Upper lobe of right lung (tissue), 1 donor: ENCODE measurements at regions not wholly inside any gene's neighbourhood (a gene's known extent, or its start where the extent isn't known, plus 50 kb on each side); places are given as distances from the start of the nearest gene placed in this dataset.
"Not testable (repeated sequence)": the region's sequence is repeated elsewhere in the genome, so short reads cannot be mapped to it uniquely, and the experiment has no call there.

Source experiments
- ATAC-seq: fragments of 200-7000 bp; cut with Tn5 transposase; one replicate; pipeline ENCODE4 v1.9.1; 2020; ENCODE audit warnings: mild to moderate bottlenecking, moderate library complexity
- DNase-seq: peaks from one replicate; pipeline ENCODE4 v3.0.0-alpha.2; 2020
- H3K27ac ChIP-seq: fragments of 200-600 bp; one replicate; pipeline ENCODE4 v1.8.0; 2022
- H3K27me3 ChIP-seq: fragments of 200-600 bp; one replicate; pipeline ENCODE4 v1.8.0; 2022; ENCODE audit warnings: mild to moderate bottlenecking
- H3K36me3 ChIP-seq: fragments of 200-600 bp; one replicate; pipeline ENCODE4 v1.8.0; 2022
- H3K4me1 ChIP-seq: fragments of 200-600 bp; one replicate; pipeline ENCODE4 v1.8.0; 2022
- H3K4me3 ChIP-seq: fragments of 200-600 bp; one replicate; pipeline ENCODE4 v1.8.0; 2022; ENCODE audit warnings: mild to moderate bottlenecking
- H3K9me3 ChIP-seq: fragments of 200-600 bp; one replicate; pipeline ENCODE4 v1.8.0; 2022
- intact Hi-C: fragments of 100-400 bp; cut with DNase I; formaldehyde crosslinking; loops from one replicate; pipeline ENCODE4 v1.11.0; 2022
- TF ChIP-seq, protein P1 (sequence below): fragments of 200-600 bp; IDR thresholded peaks from one replicate; pipeline ENCODE4 v1.8.0; 2022; ENCODE audit warnings: antibody characterized with exemption
- donor health status: DM: no; HTN: yes; CAD: no; lungs with severe emphysema.

- TF ChIP-seq, protein P1, sequence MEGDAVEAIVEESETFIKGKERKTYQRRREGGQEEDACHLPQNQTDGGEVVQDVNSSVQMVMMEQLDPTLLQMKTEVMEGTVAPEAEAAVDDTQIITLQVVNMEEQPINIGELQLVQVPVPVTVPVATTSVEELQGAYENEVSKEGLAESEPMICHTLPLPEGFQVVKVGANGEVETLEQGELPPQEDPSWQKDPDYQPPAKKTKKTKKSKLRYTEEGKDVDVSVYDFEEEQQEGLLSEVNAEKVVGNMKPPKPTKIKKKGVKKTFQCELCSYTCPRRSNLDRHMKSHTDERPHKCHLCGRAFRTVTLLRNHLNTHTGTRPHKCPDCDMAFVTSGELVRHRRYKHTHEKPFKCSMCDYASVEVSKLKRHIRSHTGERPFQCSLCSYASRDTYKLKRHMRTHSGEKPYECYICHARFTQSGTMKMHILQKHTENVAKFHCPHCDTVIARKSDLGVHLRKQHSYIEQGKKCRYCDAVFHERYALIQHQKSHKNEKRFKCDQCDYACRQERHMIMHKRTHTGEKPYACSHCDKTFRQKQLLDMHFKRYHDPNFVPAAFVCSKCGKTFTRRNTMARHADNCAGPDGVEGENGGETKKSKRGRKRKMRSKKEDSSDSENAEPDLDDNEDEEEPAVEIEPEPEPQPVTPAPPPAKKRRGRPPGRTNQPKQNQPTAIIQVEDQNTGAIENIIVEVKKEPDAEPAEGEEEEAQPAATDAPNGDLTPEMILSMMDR: no peak
Observed at GRCh38 chr7:136267822-136268221, 290.7 kb upstream of the MTPN start.

GRCh38 chr7:136266457-136266856 is 289.3 kb upstream of the MTPN start:
- no peak overlapping the region for H3K27ac ChIP-seq
- H3K36me3 ChIP-seq: no peaks in the 10 kb centered on the region
- H3K4me1 ChIP-seq: no peaks in the 10 kb centered on the region
- DNase-seq: no peak
- intact Hi-C loops: no loop called here
- no peaks in the 10 kb centered on the region for H3K27me3 ChIP-seq
- no peak for ATAC-seq
- no peak overlapping the region for H3K4me3 ChIP-seq
- TF ChIP-seq, protein P1: no peak
- peaks cover 10% of the 10 kb centered on the region for H3K9me3 ChIP-seq

More at GRCh38 chr7:136267822-136268221, 290.7 kb upstream of the MTPN start:
- H3K36me3 ChIP-seq: no peaks in the 10 kb centered on the region
- peaks cover 10% of the 10 kb centered on the region for H3K9me3 ChIP-seq
- intact Hi-C loops: no loop called here
- H3K4me3 ChIP-seq: no peak overlapping the region
- no peak for DNase-seq
- H3K27me3 ChIP-seq: no peaks in the 10 kb centered on the region
- H3K4me1 ChIP-seq: no peaks in the 10 kb centered on the region
- H3K27ac ChIP-seq: no peak overlapping the region
- ATAC-seq: no peak

- H3K27me3 ChIP-seq, H3K4me3 ChIP-seq, H3K4me1 ChIP-seq, intact Hi-C loops, H3K27ac ChIP-seq, H3K36me3 ChIP-seq, ATAC-seq, DNase-seq: not testable (repeated sequence)
- peaks cover 10% of the 10 kb centered on the region for H3K9me3 ChIP-seq
Observed at GRCh38 chr7:136264304-136264703, 287.1 kb upstream of the MTPN start.

DNA sequence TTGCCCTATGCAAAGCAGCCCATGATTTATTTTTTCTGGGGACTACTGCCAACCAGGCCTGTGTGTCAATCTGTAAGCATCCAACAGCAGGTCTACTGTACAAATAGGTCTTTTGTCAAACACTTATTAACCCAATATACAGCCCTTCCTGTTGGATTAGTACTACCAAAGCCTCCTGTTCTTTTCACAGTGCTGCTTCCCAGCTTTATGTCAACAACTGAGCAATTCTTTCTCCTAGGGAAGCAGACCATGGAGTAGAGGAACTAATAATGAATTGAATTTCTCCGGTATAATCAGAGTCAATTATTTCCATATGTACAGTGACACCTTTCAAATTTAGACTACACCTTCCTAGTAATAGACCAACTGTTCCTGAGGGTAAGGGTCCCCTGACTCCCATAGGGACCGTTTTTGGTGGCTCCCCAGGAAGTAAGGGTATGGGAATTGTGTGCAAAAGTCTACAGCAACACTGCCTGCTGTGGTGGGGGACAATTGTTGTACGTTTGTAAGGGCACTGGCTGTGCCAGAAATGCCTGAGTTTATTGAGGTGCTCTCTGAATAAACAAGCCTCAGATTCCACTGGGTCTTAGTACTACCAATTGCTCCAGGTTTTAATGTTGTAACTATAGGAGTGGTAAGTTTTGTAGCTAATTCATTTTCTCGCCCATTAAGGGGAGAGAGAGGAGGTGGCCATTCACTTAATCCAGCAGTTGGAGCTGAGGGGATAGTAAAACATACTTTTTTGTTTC is 286.1 kb upstream of the MTPN start:
- peaks cover 10% of the 10 kb centered on the region for H3K9me3 ChIP-seq
- intact Hi-C loops, H3K4me3 ChIP-seq, ATAC-seq, H3K27me3 ChIP-seq, H3K4me1 ChIP-seq, H3K36me3 ChIP-seq, DNase-seq, H3K27ac ChIP-seq: not testable (repeated sequence)

- ATAC-seq, H3K27ac ChIP-seq, H3K4me1 ChIP-seq, H3K4me3 ChIP-seq, H3K36me3 ChIP-seq, intact Hi-C loops, DNase-seq, H3K27me3 ChIP-seq: not testable (repeated sequence)
- H3K9me3 ChIP-seq: peaks cover 10% of the 10 kb centered on the region
Observed at GRCh38 chr7:136260591-136260990, 283.4 kb upstream of the MTPN start.

DNA sequence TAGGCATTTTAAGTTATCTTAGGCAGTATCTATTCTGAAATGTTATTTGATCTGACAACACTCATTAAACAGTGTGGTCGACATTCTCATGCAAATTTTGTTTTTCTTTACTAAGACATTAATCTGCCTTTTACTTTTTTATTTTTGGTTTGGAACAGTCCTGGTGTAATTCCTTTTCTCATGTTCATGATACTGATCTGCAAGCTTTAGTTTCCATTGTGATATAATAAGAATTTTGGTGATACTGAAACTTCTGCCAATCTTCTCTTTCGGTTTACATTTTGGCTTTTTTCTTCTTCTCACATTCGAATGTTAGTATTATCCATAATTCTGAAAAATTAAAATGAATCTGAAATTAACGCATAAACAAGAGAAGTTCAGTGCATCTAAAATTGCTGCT is 281.9 kb upstream of the MTPN start:
- Histone ChIP-seq H3K4me1 (no peaks in the 10 kb centered on the region), H3K4me3 (no peak overlapping the region), H3K27me3 (no peaks in the 10 kb centered on the region), H3K36me3 (no peaks in the 10 kb centered on the region), H3K9me3 (no peaks in the 10 kb centered on the region), H3K27ac (no peak overlapping the region)
- intact Hi-C loops: no loop called here
- no peak for ATAC-seq
- no peak for DNase-seq
- TF ChIP-seq, protein P1: no peak

DNA sequence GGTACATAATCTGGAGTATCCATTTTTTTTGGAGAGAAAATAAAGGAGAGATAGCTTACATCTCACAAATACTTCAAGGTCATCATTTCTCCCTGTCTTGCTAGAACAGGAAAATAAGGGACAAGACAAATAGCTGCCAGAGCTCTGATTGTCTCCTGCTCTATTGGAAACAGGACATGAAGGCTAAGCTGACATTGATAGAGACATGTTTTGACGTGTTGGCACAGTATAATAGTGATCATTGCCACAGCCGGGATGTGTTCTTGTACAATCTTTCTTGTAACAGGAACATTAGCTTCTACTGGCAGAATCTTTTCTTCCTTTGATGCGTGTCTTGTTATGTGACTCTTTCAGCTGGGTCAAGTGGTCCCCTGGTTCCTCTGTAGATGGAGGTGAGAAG is 279.3 kb upstream of the MTPN start:
- DNase-seq (no peak), ATAC-seq (no peak)
- H3K9me3 ChIP-seq: no peaks in the 10 kb centered on the region
- H3K4me3 ChIP-seq: no peak overlapping the region
- H3K4me1 ChIP-seq: no peaks in the 10 kb centered on the region
- H3K27ac ChIP-seq: no peak overlapping the region
- intact Hi-C loops: no loop called here
- no peaks in the 10 kb centered on the region for H3K36me3 ChIP-seq
- no peaks in the 10 kb centered on the region for H3K27me3 ChIP-seq
- TF ChIP-seq, protein P1: no peak
